GM19240 (cell line): ENCODE measurements at regions not wholly inside any gene's neighbourhood (a gene's known extent, or its start where the extent isn't known, plus 50 kb on each side); places are given as distances from the start of the nearest gene placed in this dataset.

Experiments
- DNase-seq: peaks from one replicate; pipeline ENCODE4 v3.0.0; 2011; ENCODE audit warnings: low spot score; ENCODE audit not compliant: insufficient read length

- DNase-seq: no peak
Observed at GRCh38 chr20:60732322-60732721, 519.7 kb upstream of the CDH4 start.

GRCh38 chr20:60748086-60748485 is 504.0 kb upstream of the CDH4 start:
- DNase-seq: no peak

- no peak for DNase-seq
Observed at GRCh38 chr20:60749804-60750602, 502.1 kb upstream of the CDH4 start.

GRCh38 chr20:60750909-60751308 is 501.2 kb upstream of the CDH4 start:
- no peak for DNase-seq

GRCh38 chr20:60751826-60752225 is 500.2 kb upstream of the CDH4 start:
- DNase-seq: no peak

- DNase-seq: no peak
Observed at GRCh38 chr20:60752741-60753420, 499.2 kb upstream of the CDH4 start.

GRCh38 chr20:60754856-60755255 is 497.2 kb upstream of the CDH4 start:
- DNase-seq: no peak

- no peak for DNase-seq
Observed at GRCh38 chr20:60759651-60760050, 492.4 kb upstream of the CDH4 start.

GRCh38 chr20:60760256-60761000 is 491.6 kb upstream of the CDH4 start:
- no peak for DNase-seq

GRCh38 chr20:60761056-60761455 is 491.0 kb upstream of the CDH4 start:
- DNase-seq: no peak

- DNase-seq: no peak
Observed at GRCh38 chr20:60762386-60762785, 489.7 kb upstream of the CDH4 start.

GRCh38 chr20:60764328-60764727 is 487.7 kb upstream of the CDH4 start:
- DNase-seq: no peak

GRCh38 chr20:60764771-60765170 is 487.3 kb upstream of the CDH4 start:
- DNase-seq: no peak

GRCh38 chr20:60765821-60766403 is 486.1 kb upstream of the CDH4 start:
- DNase-seq: no peak

- DNase-seq: no peak
Observed at GRCh38 chr20:60768216-60768615, 483.8 kb upstream of the CDH4 start.

- no peak for DNase-seq
Observed at GRCh38 chr20:60780388-60781025, 471.6 kb upstream of the CDH4 start.

- no peak for DNase-seq
Observed at GRCh38 chr20:60782959-60783625, 469.0 kb upstream of the CDH4 start.

GRCh38 chr20:60785301-60785700 is 466.8 kb upstream of the CDH4 start:
- no peak for DNase-seq

GRCh38 chr20:60785785-60786184 is 466.3 kb upstream of the CDH4 start:
- no peak for DNase-seq

GRCh38 chr20:60786686-60787217 is 465.3 kb upstream of the CDH4 start:
- no peak for DNase-seq

GRCh38 chr20:60787276-60787675 is 464.8 kb upstream of the CDH4 start:
- no peak for DNase-seq
